Activated CD4-positive, CD25-positive, alpha-beta regulatory T cell treated with anti-CD3 and anti-CD28 coated beads, Interleukin-2, amount 50 U/mL, for 24 hours (primary cell): ENCODE measurements at regions not wholly inside any gene's neighbourhood (a gene's known extent, or its start where the extent isn't known, plus 50 kb on each side); places are given as distances from the start of the nearest gene placed in this dataset.

Experiments
- ATAC-seq, 2 donors: fragments of 150-1000 bp; cut with Tn5 transposase; one replicate each; pipeline ENCODE4 v1.10.0; 2021; ENCODE audit warnings: mild to moderate bottlenecking in 1 of 2, moderate library complexity in 1 of 2

DNA sequence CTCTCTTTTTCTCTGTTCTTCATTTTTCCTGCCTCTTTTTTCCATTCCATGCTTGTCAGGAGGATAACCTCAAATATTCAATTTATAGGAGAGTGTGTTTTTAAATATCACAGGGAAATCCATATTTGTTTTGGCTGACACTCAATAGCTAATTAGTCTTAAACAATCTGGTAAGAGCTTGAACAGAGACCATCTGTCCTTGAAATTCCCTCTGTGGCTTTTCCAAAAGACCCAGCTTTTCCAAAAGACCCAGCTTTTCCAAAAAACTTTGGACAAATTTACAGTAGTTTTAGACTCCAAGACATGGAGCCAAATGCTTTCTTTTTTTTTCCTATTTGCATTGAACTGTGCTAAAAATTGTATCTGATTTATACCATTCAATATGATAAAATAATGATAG is 127.4 kb upstream of the FAM83B start:
- no peak for ATAC-seq

DNA sequence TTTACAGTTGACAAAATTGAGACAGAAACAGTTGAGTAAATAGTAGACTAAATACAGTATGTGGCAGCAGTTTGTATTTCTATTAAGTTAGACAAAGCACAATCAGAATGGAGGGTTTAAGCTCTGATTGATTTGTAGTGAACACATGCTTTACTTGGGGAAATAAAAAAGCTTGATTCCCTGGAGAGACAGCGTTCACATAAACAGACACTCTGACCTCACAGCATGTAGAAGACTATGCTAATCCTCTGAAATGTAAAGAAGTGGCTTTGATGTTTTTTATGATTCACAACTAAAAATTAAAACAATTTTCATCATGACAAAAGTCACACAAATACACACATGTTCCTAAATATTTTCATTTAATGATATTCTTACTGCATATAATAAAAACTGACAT is 126.9 kb upstream of the FAM83B start:
- ATAC-seq = no peak

DNA sequence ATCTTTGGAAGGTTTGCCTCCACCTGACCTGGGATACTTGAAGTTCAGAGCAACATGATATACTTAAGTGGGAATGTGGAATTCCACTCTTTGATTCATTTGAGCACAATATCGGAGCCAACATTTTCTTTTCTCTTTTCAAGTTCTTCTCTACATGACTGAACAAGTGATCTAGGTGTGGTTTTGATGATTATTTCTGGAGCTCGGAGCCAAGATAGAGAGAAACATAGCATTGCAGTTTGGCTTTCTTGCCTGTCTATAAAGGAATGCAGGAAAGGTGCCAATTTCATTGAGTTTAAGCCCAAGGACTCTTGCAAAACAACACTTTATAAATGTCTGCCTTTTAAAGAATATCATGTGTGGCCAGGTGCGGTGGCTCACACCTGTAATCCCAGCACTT is 124.2 kb upstream of the FAM83B start:
- ATAC-seq = no peak

- no peak for ATAC-seq
Measured at GRCh38 chr6:54729716-54730115, 116.9 kb upstream of the FAM83B start.

- no peak for ATAC-seq
Measured at GRCh38 chr6:54730767-54731630, 115.6 kb upstream of the FAM83B start.

DNA sequence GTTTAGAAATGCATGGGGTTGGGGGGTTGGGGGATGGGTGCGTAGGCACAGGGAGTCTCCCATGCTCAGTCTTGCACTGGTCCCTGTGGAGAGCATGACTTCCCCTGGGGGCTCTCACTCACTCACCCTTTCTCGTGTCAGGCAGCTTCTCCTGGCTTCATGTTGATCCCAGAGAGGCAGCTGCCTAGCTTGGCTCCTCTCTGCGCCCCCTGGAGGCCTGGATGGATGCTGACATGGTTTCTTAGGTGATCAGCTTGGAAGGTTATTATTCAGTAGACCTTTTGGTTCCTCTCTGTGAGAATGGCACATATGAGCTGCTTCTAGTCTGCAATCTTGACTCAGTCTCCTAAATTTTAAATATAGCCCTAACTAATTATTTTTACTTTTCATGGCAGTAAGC is 109.3 kb upstream of the FAM83B start:
- ATAC-seq = no peak

- ATAC-seq = no peak
Measured at GRCh38 chr6:54747955-54748354, 98.6 kb upstream of the FAM83B start.

GRCh38 chr6:54754406-54754805 is 92.2 kb upstream of the FAM83B start:
- no peak for ATAC-seq

DNA sequence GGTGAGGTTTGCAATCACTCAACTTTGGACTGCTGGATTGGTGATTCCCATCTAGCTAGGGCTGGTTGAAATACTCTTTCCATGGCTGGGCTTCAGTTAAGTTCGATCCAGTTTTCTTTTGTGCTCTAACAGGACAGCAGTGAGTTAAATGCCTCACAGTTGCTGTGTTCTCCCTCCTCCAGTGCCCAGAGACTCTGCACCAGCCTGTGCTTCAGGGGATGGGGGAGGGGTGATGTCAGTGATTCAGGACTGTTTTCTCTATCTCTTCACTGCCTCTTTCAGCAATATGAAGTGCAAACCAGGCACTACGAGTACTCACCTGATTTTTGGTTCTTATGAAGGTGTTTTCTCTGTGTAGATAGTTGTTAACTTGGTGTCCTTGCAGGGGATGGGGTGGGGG is 88.2 kb upstream of the FAM83B start:
- no peak for ATAC-seq

DNA sequence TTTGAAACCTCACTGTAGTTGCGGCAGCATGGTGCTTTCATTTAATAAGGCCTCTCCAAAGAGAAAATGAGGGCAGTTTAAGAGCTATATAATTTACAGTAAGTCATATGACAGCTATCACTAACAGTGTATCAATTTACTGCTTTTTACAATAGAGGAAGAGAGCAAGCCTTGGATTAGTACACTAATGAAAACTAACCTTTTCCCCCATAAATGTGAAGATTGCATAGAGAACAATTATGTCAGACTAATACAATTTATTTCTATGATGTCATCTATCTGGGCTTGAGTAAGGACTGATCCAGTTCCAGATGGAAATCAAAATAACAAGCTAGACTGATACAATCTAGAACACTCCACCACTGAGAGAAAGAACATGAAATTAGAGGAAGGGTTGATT is 78.1 kb upstream of the FAM83B start:
- no peak for ATAC-seq

GRCh38 chr6:54770328-54770727 is 76.2 kb upstream of the FAM83B start:
- no peak for ATAC-seq

DNA sequence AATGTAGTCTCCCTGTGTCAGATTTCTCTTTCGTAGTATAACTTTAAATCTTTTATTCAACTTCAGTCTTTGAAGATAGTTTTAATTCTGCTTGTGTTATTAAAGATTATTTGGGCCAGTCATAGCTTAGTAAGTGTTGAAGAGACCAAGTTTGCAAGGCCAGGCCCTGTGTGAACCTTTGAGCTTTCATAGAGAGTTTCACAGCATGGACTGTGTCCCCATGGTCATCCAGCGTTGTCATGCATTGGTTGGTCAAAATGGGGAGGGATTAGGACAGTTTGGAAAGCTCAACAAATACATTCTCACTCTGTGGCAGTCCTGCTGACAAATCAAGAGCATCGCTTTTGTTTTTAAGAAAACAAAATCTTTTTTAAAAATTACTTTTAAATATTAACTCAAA is 74.6 kb upstream of the FAM83B start:
- no peak for ATAC-seq

GRCh38 chr6:54772610-54773009 is 74.0 kb upstream of the FAM83B start:
- no peak for ATAC-seq

- no peak for ATAC-seq
Measured at GRCh38 chr6:54775576-54775975, 71.0 kb upstream of the FAM83B start.

DNA sequence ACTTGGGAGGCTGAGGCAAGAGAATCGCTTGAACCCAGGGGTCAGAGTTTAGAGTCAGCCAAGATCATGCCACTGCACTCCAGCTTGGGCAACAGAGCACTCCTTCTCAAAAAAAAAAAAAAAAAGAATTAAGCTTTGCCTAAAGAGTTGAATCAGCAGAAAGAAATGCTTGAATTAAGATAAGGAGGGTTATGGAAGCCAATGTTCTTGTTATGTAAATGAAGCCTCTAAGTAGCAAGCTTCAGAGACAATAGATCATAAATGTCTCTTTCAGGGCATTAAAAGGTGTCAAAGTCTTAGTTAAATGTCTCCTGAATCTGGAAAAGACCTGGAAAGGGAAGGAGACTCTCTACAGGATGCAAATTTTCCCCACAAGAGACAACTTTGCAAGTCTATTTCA is 69.7 kb upstream of the FAM83B start:
- ATAC-seq = no peak

- ATAC-seq = no peak
Measured at GRCh38 chr6:54778731-54779130, 67.8 kb upstream of the FAM83B start.

DNA sequence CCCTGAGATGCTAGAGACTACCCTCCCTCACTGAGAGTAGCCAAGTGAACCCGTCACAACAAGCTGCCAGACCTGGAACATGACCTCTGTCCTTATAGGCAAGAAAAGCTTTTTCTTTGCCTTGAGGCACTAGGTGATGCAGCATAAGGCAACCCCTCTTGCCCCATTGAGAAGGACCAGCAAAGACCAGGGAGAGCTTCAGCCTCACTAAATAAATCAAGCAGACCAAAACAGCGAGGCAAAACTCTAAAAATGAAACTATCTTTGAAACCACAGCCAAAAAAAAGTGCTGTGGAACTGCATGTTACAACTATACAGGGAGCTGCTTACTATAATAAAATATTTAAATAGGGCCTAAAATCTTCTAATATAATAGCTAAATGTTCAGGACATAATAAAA is 62.6 kb upstream of the FAM83B start:
- no peak for ATAC-seq

- ATAC-seq = no peak
Measured at GRCh38 chr6:54786154-54786553, 60.4 kb upstream of the FAM83B start.

GRCh38 chr6:54787825-54788224 is 58.7 kb upstream of the FAM83B start:
- ATAC-seq = no peak
